ENCODE measurements at regions not wholly inside any gene's neighbourhood (a gene's known extent, or its start where the extent isn't known, plus 50 kb on each side); places are given as distances from the start of the nearest gene placed in this dataset.
A peak's percentile ranks its signal among the peaks of the same experiment; 100 is the strongest.

DNA sequence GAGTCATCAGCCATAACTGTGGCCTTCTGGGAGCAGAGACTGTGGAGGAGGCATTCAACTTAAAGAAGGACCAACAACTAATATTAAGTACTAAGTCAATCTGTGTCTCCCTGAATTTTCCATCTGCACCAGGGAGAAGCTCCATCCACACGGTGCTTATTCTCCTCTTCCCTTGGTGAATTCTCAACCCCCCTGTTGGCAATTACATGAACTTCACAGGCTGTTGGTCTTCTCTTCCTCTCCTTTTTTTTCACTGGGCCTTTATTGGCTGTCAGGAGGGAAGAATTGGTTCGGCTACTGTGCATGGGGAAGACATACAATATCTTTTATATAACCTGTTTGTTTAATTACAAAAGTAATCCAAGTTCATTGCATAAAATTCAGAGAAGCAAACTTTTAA lies 152.8 kb upstream of the IRX6 start:
- Mint-ChIP-seq H3K4me1 (ENCODE audit: insufficient read depth, unreplicated experiment) (no peaks in the 10 kb centered on the region), H3K36me3 (ENCODE audit: insufficient read depth, unreplicated experiment) (no peaks in the 10 kb centered on the region), H3K9me3 (ENCODE audit: unreplicated experiment) (no peaks in the 10 kb centered on the region), H3K27me3 (ENCODE audit: insufficient read depth, unreplicated experiment) (no peaks in the 10 kb centered on the region), H3K27ac (ENCODE audit: low read depth, unreplicated experiment) (no peak overlapping the region), H3K4me3 (ENCODE audit: unreplicated experiment) (no peak overlapping the region)
- CTCF ChIA-PET: interaction anchor here (0.6 kb wide), 1 partner anchor 21 kb away, joined by 3 read pairs; no protein-coding TSS in a partner anchor
- POLR2A ChIA-PET: interaction anchor here (0.8 kb wide), 1 partner anchor 11 kb away, joined by 8 read pairs; no protein-coding TSS in a partner anchor
- intact Hi-C loops (cut with micrococcal nuclease): no loop called here
- BruUV-seq (replicated peaks): no TSS peak
- TF ChIP-seq, protein P1, sequence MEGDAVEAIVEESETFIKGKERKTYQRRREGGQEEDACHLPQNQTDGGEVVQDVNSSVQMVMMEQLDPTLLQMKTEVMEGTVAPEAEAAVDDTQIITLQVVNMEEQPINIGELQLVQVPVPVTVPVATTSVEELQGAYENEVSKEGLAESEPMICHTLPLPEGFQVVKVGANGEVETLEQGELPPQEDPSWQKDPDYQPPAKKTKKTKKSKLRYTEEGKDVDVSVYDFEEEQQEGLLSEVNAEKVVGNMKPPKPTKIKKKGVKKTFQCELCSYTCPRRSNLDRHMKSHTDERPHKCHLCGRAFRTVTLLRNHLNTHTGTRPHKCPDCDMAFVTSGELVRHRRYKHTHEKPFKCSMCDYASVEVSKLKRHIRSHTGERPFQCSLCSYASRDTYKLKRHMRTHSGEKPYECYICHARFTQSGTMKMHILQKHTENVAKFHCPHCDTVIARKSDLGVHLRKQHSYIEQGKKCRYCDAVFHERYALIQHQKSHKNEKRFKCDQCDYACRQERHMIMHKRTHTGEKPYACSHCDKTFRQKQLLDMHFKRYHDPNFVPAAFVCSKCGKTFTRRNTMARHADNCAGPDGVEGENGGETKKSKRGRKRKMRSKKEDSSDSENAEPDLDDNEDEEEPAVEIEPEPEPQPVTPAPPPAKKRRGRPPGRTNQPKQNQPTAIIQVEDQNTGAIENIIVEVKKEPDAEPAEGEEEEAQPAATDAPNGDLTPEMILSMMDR (IDR thresholded peaks at IDR 0.05; ENCODE audit: unreplicated experiment): no peak
- no peak for DNase-seq (ENCODE audit: unreplicated experiment)

GRCh38 chr16:55175389-55175788 lies 148.6 kb upstream of the IRX6 start:
- TF ChIP-seq, protein P1 (IDR thresholded peaks at IDR 0.05; ENCODE audit: unreplicated experiment): no peak
- no TSS peak for BruUV-seq (replicated peaks)
- peaks cover 5% of the 10 kb centered on the region for H3K9me3 Mint-ChIP-seq (ENCODE audit: unreplicated experiment)
- peak; percentile 3 for DNase-seq (ENCODE audit: unreplicated experiment)
- H3K27ac Mint-ChIP-seq (ENCODE audit: low read depth, unreplicated experiment): no peak overlapping the region
- POLR2A ChIA-PET: no interaction called here
- CTCF ChIA-PET: interaction anchor here (0.9 kb wide), 1 partner anchor 198 kb away, joined by 3 read pairs; no protein-coding TSS in a partner anchor
- H3K36me3 Mint-ChIP-seq (ENCODE audit: insufficient read depth, unreplicated experiment): no peaks in the 10 kb centered on the region
- H3K4me3 Mint-ChIP-seq (ENCODE audit: unreplicated experiment): no peak overlapping the region
- intact Hi-C loops (cut with micrococcal nuclease): no loop called here
- no peaks in the 10 kb centered on the region for H3K4me1 Mint-ChIP-seq (ENCODE audit: insufficient read depth, unreplicated experiment)
- H3K27me3 Mint-ChIP-seq (ENCODE audit: insufficient read depth, unreplicated experiment): no peaks in the 10 kb centered on the region

DNA sequence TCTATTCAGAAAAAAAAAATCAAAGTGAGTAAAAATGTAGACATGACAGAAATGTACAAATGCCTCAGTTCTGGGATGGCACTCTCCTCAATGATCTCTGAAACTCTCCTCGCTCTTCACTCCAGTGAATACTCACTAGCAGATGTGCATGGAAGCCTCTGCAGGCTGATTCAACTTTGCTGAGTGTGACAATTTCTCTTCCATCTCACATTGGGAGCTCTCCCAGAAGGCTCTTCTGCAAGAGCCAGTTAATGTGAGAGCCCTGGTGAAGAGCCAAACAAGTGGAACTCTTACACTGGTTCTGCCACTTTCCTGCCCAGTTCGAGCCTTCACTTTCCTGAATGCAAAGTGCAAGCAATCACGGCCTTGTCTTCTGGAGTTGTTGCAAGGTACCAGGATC lies 147.1 kb upstream of the IRX6 start:
- BruUV-seq (replicated peaks): no TSS peak
- no peaks in the 10 kb centered on the region for H3K36me3 Mint-ChIP-seq (ENCODE audit: insufficient read depth, unreplicated experiment)
- no peaks in the 10 kb centered on the region for H3K27me3 Mint-ChIP-seq (ENCODE audit: insufficient read depth, unreplicated experiment)
- TF ChIP-seq, protein P1 (IDR thresholded peaks at IDR 0.05; ENCODE audit: unreplicated experiment): no peak
- no peaks in the 10 kb centered on the region for H3K4me1 Mint-ChIP-seq (ENCODE audit: insufficient read depth, unreplicated experiment)
- H3K9me3 Mint-ChIP-seq (ENCODE audit: unreplicated experiment): peaks cover 5% of the 10 kb centered on the region
- no peak overlapping the region for H3K4me3 Mint-ChIP-seq (ENCODE audit: unreplicated experiment)
- no peak overlapping the region for H3K27ac Mint-ChIP-seq (ENCODE audit: low read depth, unreplicated experiment)
- DNase-seq (ENCODE audit: unreplicated experiment): no peak
- ChIA-PET CTCF (no interaction called here), POLR2A (interaction anchor here (1.1 kb wide), 1 partner anchor 31 kb away, joined by 4 read pairs; no protein-coding TSS in a partner anchor)
- intact Hi-C loops (cut with micrococcal nuclease): no loop called here

- BruUV-seq (replicated peaks): no TSS peak
- H3K27ac Mint-ChIP-seq (ENCODE audit: low read depth, unreplicated experiment): no peak overlapping the region
Observed at GRCh38 chr16:55179411-55179810, 144.6 kb upstream of the IRX6 start.

More at GRCh38 chr16:55179411-55179810, 144.6 kb upstream of the IRX6 start:
- TF ChIP-seq, protein P1 (IDR thresholded peaks at IDR 0.05; ENCODE audit: unreplicated experiment): no peak
- Mint-ChIP-seq H3K9me3 (ENCODE audit: unreplicated experiment) (peaks cover 5% of the 10 kb centered on the region), H3K27me3 (ENCODE audit: insufficient read depth, unreplicated experiment) (peaks cover 21% of the 10 kb centered on the region), H3K36me3 (ENCODE audit: insufficient read depth, unreplicated experiment) (no peaks in the 10 kb centered on the region), H3K4me3 (ENCODE audit: unreplicated experiment) (no peak overlapping the region), H3K4me1 (ENCODE audit: insufficient read depth, unreplicated experiment) (no peaks in the 10 kb centered on the region)
- POLR2A ChIA-PET: no interaction called here
- CTCF ChIA-PET: interaction anchor here (0.9 kb wide), 1 partner anchor 10 kb away, joined by 3 read pairs; no protein-coding TSS in a partner anchor
- no peak for DNase-seq (ENCODE audit: unreplicated experiment)
- intact Hi-C loops (cut with micrococcal nuclease): no loop called here
